ENCODE measurements at regions not wholly inside any gene's neighbourhood (a gene's known extent, or its start where the extent isn't known, plus 50 kb on each side); places are given as distances from the start of the nearest gene placed in this dataset.

DNA sequence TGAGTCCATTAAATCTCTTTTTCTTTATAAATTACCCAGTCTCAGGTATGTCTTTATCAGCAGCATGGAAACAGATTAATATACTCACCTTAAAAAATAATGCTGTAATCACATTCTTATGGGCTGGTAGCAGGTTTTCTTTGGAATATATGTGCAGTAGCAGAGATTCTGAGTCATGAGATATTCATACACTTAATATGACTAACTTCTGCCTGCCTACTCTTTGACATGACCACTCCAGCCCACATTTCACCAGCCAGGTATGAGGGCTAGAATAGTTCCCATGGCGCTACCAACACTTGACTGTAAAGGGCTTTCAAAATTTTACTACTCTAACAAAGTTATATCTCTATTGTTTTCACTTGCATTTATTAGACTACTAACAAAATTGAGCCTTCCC, 74.1 kb upstream of the GHR start:
- no peaks in the 10 kb centered on the region for H3K36me3 Mint-ChIP-seq (ENCODE audit: low read depth)
- no peaks in the 10 kb centered on the region for H3K27me3 Mint-ChIP-seq (ENCODE audit: insufficient read depth)
- no peak for DNase-seq
- H3K27ac Mint-ChIP-seq = no peak overlapping the region
- TF ChIP-seq, protein P1, sequence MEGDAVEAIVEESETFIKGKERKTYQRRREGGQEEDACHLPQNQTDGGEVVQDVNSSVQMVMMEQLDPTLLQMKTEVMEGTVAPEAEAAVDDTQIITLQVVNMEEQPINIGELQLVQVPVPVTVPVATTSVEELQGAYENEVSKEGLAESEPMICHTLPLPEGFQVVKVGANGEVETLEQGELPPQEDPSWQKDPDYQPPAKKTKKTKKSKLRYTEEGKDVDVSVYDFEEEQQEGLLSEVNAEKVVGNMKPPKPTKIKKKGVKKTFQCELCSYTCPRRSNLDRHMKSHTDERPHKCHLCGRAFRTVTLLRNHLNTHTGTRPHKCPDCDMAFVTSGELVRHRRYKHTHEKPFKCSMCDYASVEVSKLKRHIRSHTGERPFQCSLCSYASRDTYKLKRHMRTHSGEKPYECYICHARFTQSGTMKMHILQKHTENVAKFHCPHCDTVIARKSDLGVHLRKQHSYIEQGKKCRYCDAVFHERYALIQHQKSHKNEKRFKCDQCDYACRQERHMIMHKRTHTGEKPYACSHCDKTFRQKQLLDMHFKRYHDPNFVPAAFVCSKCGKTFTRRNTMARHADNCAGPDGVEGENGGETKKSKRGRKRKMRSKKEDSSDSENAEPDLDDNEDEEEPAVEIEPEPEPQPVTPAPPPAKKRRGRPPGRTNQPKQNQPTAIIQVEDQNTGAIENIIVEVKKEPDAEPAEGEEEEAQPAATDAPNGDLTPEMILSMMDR (IDR thresholded peaks at IDR 0.05) = no peak
- no peak overlapping the region for H3K4me3 Mint-ChIP-seq
- H3K9me3 Mint-ChIP-seq = peaks cover 32% of the 10 kb centered on the region
- H3K4me1 Mint-ChIP-seq (ENCODE audit: low read depth) = no peaks in the 10 kb centered on the region

DNA sequence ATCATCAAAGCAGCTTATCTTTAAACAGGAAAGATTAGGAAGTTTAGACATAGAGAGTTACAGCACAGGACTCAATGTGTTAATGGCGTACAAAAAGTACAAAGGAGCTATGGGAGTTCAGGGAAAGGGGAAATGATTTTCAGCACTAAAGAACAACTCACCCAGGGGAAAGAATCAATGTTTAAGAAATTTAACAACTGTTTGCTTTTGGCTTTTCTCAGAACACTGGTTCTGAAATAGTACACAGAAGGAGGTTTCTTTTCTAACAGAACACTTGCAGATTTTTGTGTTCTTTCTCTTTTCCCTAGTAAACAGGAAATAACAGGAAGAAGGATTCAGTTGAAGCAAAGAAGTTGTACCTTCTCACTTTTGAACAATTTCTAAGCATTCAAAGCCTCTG, 71.3 kb upstream of the GHR start:
- H3K4me1 Mint-ChIP-seq (ENCODE audit: low read depth) = no peaks in the 10 kb centered on the region
- DNase-seq = no peak
- TF ChIP-seq, protein P1 (IDR thresholded peaks at IDR 0.05) = no peak
- H3K27ac Mint-ChIP-seq = no peak overlapping the region
- H3K27me3 Mint-ChIP-seq (ENCODE audit: insufficient read depth) = no peaks in the 10 kb centered on the region
- H3K36me3 Mint-ChIP-seq (ENCODE audit: low read depth) = no peaks in the 10 kb centered on the region; the same call in 1 of the 2 replicates
- H3K9me3 Mint-ChIP-seq = peaks cover 50% of the 10 kb centered on the region
- no peak overlapping the region for H3K4me3 Mint-ChIP-seq

DNA sequence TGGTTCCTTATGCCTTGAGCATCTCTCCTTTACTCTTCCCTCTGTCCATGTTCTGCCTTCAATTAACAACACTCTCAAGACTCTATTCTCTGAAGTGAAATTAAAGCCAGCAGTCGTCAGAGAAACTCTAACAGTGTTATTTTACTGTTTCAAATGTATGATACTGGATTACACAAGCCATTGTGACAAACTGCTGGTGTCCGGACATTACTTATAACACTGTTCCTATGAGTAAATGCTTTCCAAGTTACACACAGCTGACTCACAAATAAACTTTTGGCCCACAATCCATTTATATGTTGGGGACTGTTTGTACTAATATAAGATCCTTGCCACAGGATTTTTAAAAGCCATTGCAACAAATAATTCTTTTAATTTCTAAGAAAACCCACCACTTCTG, 63.2 kb upstream of the GHR start:
- Mint-ChIP-seq H3K4me1 (ENCODE audit: low read depth) (no peaks in the 10 kb centered on the region), H3K27ac (no peak overlapping the region), H3K27me3 (ENCODE audit: insufficient read depth) (no peaks in the 10 kb centered on the region), H3K4me3 (no peak overlapping the region), H3K36me3 (ENCODE audit: low read depth) (no peaks in the 10 kb centered on the region; the same call in 1 of the 2 replicates), H3K9me3 (peaks cover 38% of the 10 kb centered on the region)
- peak; percentile 1 for DNase-seq
- TF ChIP-seq, protein P1 (IDR thresholded peaks at IDR 0.05) = no peak

DNA sequence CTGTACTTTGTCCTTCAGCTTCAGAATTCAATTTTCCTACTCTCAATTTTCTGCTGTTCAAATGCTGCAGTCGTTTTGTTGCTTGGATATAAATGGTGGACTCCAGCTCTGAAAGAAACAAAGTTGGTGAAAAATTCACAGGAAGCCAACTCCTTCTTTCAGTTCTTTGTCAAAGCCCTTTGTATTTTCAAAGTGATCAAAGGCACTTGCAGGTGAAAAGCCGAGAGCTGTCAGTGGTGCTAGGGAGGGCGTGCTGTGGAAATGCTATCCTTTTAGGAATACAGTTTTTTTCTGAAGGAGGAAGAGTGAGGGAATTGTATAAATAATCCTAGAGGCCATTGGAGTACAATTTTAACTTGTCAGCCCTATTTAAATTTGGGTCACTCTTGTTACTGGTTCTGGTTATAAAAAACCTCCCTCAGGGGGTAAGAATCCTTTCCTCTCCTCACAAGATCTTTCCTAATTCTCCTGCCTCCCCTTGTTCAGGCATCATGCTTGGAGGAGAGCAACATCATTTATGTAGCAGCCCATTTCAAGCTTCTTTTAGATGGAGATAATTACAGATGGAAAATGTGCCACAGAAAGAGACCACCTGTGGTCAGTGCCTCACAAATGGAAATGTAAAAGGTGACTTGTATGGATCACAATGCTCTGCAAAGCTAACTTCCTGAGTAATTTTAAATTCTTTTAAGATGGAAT, 62.5 kb upstream of the GHR start:
- Mint-ChIP-seq H3K27ac (no peak overlapping the region), H3K4me1 (ENCODE audit: low read depth) (no peaks in the 10 kb centered on the region), H3K27me3 (ENCODE audit: insufficient read depth) (no peaks in the 10 kb centered on the region), H3K36me3 (ENCODE audit: low read depth) (no peaks in the 10 kb centered on the region; the same call in 1 of the 2 replicates), H3K9me3 (peaks cover 31% of the 10 kb centered on the region), H3K4me3 (no peak overlapping the region)
- DNase-seq = no peak
- TF ChIP-seq, protein P1 (IDR thresholded peaks at IDR 0.05) = no peak

DNA sequence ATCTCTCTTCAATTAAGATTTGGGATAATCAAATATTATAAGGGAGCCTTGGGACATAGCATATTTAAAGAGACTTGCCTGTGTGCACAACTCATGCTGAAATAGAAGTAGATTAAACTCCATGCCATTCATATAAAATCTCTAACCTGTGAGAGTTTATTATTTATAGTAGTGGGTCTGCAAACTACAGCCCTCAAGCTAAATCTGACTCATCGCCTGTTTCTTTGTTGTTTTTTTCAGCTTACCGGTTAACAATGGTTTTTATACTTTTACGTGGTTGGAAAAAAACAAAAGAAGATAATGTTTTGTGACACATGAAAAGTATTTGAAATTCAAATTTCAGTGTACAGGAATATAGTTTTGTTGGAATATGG, 61.9 kb upstream of the GHR start:
- Mint-ChIP-seq H3K4me3 (no peak overlapping the region), H3K36me3 (ENCODE audit: low read depth) (no peaks in the 10 kb centered on the region; the same call in 1 of the 2 replicates), H3K27me3 (ENCODE audit: insufficient read depth) (no peaks in the 10 kb centered on the region), H3K4me1 (ENCODE audit: low read depth) (no peaks in the 10 kb centered on the region), H3K27ac (no peak overlapping the region), H3K9me3 (peaks cover 26% of the 10 kb centered on the region)
- no peak for DNase-seq
- TF ChIP-seq, protein P1 (IDR thresholded peaks at IDR 0.05) = no peak
